ENCODE measurements at regions not wholly inside any gene's neighbourhood (a gene's known extent, or its start where the extent isn't known, plus 50 kb on each side); places are given as distances from the start of the nearest gene placed in this dataset.
A peak's percentile ranks its signal among the peaks of the same experiment; 100 is the strongest.

GRCh38 chr1:193377472-193377871 is 191.1 kb upstream of the B3GALT2 start:
- FAIRE-seq = no peak
- TF ChIP-seq SPI1 (IDR thresholded peaks at IDR 0.05; ENCODE audit: low read depth, low read length) (no peak), PAX5 (IDR thresholded peaks at IDR 0.05; ENCODE audit: insufficient read depth, low read length, severe bottlenecking) (no peak), POLR2AphosphoS5 (IDR thresholded peaks at IDR 0.05; ENCODE audit: low read depth, low read length) (no peak), POU2F2 (IDR thresholded peaks at IDR 0.05; ENCODE audit: low read depth, low read length) (no peak), TAF1 (IDR thresholded peaks at IDR 0.05; ENCODE audit: low read depth, low read length) (no peak), POLR2A (IDR thresholded peaks at IDR 0.05; ENCODE audit: low read depth, low read length) (no peak)
- no peak for DNase-seq (ENCODE audit: insufficient read length, low spot score)

GRCh38 chr1:193372553-193372952 is 186.1 kb upstream of the B3GALT2 start:
- TF ChIP-seq PAX5 (IDR thresholded peaks at IDR 0.05; ENCODE audit: insufficient read depth, low read length, severe bottlenecking) (no peak), POLR2A (IDR thresholded peaks at IDR 0.05; ENCODE audit: low read depth, low read length) (no peak), POU2F2 (IDR thresholded peaks at IDR 0.05; ENCODE audit: low read depth, low read length) (no peak), SPI1 (IDR thresholded peaks at IDR 0.05; ENCODE audit: low read depth, low read length) (no peak), TAF1 (IDR thresholded peaks at IDR 0.05; ENCODE audit: low read depth, low read length) (no peak), POLR2AphosphoS5 (IDR thresholded peaks at IDR 0.05; ENCODE audit: low read depth, low read length) (no peak)

GRCh38 chr1:193368302-193368701 is 181.9 kb upstream of the B3GALT2 start:
- FAIRE-seq = peak; percentile 80
- DNase-seq (ENCODE audit: insufficient read length, low spot score) = no peak
- TF ChIP-seq TAF1 (IDR thresholded peaks at IDR 0.05; ENCODE audit: low read depth, low read length) = no peak
- no peak for TF ChIP-seq PAX5 (IDR thresholded peaks at IDR 0.05; ENCODE audit: insufficient read depth, low read length, severe bottlenecking)
- no peak for TF ChIP-seq POU2F2 (IDR thresholded peaks at IDR 0.05; ENCODE audit: low read depth, low read length)
- TF ChIP-seq POLR2A (IDR thresholded peaks at IDR 0.05; ENCODE audit: low read depth, low read length) = no peak
- no peak for TF ChIP-seq POLR2AphosphoS5 (IDR thresholded peaks at IDR 0.05; ENCODE audit: low read depth, low read length)
- TF ChIP-seq SPI1 (IDR thresholded peaks at IDR 0.05; ENCODE audit: low read depth, low read length) = no peak

More at GRCh38 chr1:193372553-193372952, 186.1 kb upstream of the B3GALT2 start:
- FAIRE-seq (no peak), DNase-seq (ENCODE audit: insufficient read length, low spot score) (no peak)

- FAIRE-seq (peak; percentile 20), DNase-seq (ENCODE audit: insufficient read length, low spot score) (no peak)
- TF ChIP-seq SPI1 (IDR thresholded peaks at IDR 0.05; ENCODE audit: low read depth, low read length) (no peak), POLR2A (IDR thresholded peaks at IDR 0.05; ENCODE audit: low read depth, low read length) (no peak), PAX5 (IDR thresholded peaks at IDR 0.05; ENCODE audit: insufficient read depth, low read length, severe bottlenecking) (no peak), POU2F2 (IDR thresholded peaks at IDR 0.05; ENCODE audit: low read depth, low read length) (no peak), TAF1 (IDR thresholded peaks at IDR 0.05; ENCODE audit: low read depth, low read length) (no peak), POLR2AphosphoS5 (IDR thresholded peaks at IDR 0.05; ENCODE audit: low read depth, low read length) (no peak)
Observed at GRCh38 chr1:193367863-193368262, 181.4 kb upstream of the B3GALT2 start.

GRCh38 chr1:193366764-193367507 is 180.5 kb upstream of the B3GALT2 start:
- TF ChIP-seq POU2F2 (IDR thresholded peaks at IDR 0.05; ENCODE audit: low read depth, low read length) = no peak
- TF ChIP-seq PAX5 (IDR thresholded peaks at IDR 0.05; ENCODE audit: insufficient read depth, low read length, severe bottlenecking) = no peak
- no peak for TF ChIP-seq POLR2AphosphoS5 (IDR thresholded peaks at IDR 0.05; ENCODE audit: low read depth, low read length)
- TF ChIP-seq SPI1 (IDR thresholded peaks at IDR 0.05; ENCODE audit: low read depth, low read length) = no peak
- no peak for TF ChIP-seq POLR2A (IDR thresholded peaks at IDR 0.05; ENCODE audit: low read depth, low read length)
- no peak for TF ChIP-seq TAF1 (IDR thresholded peaks at IDR 0.05; ENCODE audit: low read depth, low read length)
- DNase-seq (ENCODE audit: insufficient read length, low spot score) (no peak), FAIRE-seq (no peak)

- FAIRE-seq (no peak), DNase-seq (ENCODE audit: insufficient read length, low spot score) (no peak)
- TF ChIP-seq POLR2A (IDR thresholded peaks at IDR 0.05; ENCODE audit: low read depth, low read length) (no peak), POU2F2 (IDR thresholded peaks at IDR 0.05; ENCODE audit: low read depth, low read length) (no peak), SPI1 (IDR thresholded peaks at IDR 0.05; ENCODE audit: low read depth, low read length) (no peak), TAF1 (IDR thresholded peaks at IDR 0.05; ENCODE audit: low read depth, low read length) (no peak), PAX5 (IDR thresholded peaks at IDR 0.05; ENCODE audit: insufficient read depth, low read length, severe bottlenecking) (no peak), POLR2AphosphoS5 (IDR thresholded peaks at IDR 0.05; ENCODE audit: low read depth, low read length) (no peak)
Observed at GRCh38 chr1:193365966-193366365, 179.6 kb upstream of the B3GALT2 start.

- DNase-seq (ENCODE audit: insufficient read length, low spot score) (no peak), FAIRE-seq (no peak)
- TF ChIP-seq PAX5 (IDR thresholded peaks at IDR 0.05; ENCODE audit: insufficient read depth, low read length, severe bottlenecking) (no peak), POLR2AphosphoS5 (IDR thresholded peaks at IDR 0.05; ENCODE audit: low read depth, low read length) (no peak), SPI1 (IDR thresholded peaks at IDR 0.05; ENCODE audit: low read depth, low read length) (no peak), POLR2A (IDR thresholded peaks at IDR 0.05; ENCODE audit: low read depth, low read length) (no peak), TAF1 (IDR thresholded peaks at IDR 0.05; ENCODE audit: low read depth, low read length) (no peak), POU2F2 (IDR thresholded peaks at IDR 0.05; ENCODE audit: low read depth, low read length) (no peak)
Observed at GRCh38 chr1:193359631-193360030, 173.2 kb upstream of the B3GALT2 start.

GRCh38 chr1:193358419-193358818 is 172.0 kb upstream of the B3GALT2 start:
- no peak for FAIRE-seq
- TF ChIP-seq POU2F2 (IDR thresholded peaks at IDR 0.05; ENCODE audit: low read depth, low read length) = no peak
- TF ChIP-seq TAF1 (IDR thresholded peaks at IDR 0.05; ENCODE audit: low read depth, low read length) = no peak
- TF ChIP-seq SPI1 (IDR thresholded peaks at IDR 0.05; ENCODE audit: low read depth, low read length) = no peak
- TF ChIP-seq PAX5 (IDR thresholded peaks at IDR 0.05; ENCODE audit: insufficient read depth, low read length, severe bottlenecking) = no peak
- TF ChIP-seq POLR2A (IDR thresholded peaks at IDR 0.05; ENCODE audit: low read depth, low read length) = no peak
- no peak for TF ChIP-seq POLR2AphosphoS5 (IDR thresholded peaks at IDR 0.05; ENCODE audit: low read depth, low read length)
- no peak for DNase-seq (ENCODE audit: insufficient read length, low spot score)

- TF ChIP-seq POU2F2 (IDR thresholded peaks at IDR 0.05; ENCODE audit: low read depth, low read length) (no peak), POLR2AphosphoS5 (IDR thresholded peaks at IDR 0.05; ENCODE audit: low read depth, low read length) (no peak), POLR2A (IDR thresholded peaks at IDR 0.05; ENCODE audit: low read depth, low read length) (no peak), TAF1 (IDR thresholded peaks at IDR 0.05; ENCODE audit: low read depth, low read length) (no peak), SPI1 (IDR thresholded peaks at IDR 0.05; ENCODE audit: low read depth, low read length) (no peak), PAX5 (IDR thresholded peaks at IDR 0.05; ENCODE audit: insufficient read depth, low read length, severe bottlenecking) (no peak)
- FAIRE-seq = no peak
- DNase-seq (ENCODE audit: insufficient read length, low spot score) = no peak
Observed at GRCh38 chr1:193356249-193356648, 169.8 kb upstream of the B3GALT2 start.
